Stimulated activated CD4-positive, alpha-beta T cell treated with anti-CD3 and anti-CD28 coated beads, Interleukin-2, amount 100 ng/mL, for 4 hours (primary cell): ENCODE measurements at regions not wholly inside any gene's neighbourhood (a gene's known extent, or its start where the extent isn't known, plus 50 kb on each side); places are given as distances from the start of the nearest gene placed in this dataset.

Experiments
- DNase-seq: peaks from one replicate; pipeline ENCODE4 v3.0.0-alpha.2; 2020; ENCODE audit warnings: low read depth

DNA sequence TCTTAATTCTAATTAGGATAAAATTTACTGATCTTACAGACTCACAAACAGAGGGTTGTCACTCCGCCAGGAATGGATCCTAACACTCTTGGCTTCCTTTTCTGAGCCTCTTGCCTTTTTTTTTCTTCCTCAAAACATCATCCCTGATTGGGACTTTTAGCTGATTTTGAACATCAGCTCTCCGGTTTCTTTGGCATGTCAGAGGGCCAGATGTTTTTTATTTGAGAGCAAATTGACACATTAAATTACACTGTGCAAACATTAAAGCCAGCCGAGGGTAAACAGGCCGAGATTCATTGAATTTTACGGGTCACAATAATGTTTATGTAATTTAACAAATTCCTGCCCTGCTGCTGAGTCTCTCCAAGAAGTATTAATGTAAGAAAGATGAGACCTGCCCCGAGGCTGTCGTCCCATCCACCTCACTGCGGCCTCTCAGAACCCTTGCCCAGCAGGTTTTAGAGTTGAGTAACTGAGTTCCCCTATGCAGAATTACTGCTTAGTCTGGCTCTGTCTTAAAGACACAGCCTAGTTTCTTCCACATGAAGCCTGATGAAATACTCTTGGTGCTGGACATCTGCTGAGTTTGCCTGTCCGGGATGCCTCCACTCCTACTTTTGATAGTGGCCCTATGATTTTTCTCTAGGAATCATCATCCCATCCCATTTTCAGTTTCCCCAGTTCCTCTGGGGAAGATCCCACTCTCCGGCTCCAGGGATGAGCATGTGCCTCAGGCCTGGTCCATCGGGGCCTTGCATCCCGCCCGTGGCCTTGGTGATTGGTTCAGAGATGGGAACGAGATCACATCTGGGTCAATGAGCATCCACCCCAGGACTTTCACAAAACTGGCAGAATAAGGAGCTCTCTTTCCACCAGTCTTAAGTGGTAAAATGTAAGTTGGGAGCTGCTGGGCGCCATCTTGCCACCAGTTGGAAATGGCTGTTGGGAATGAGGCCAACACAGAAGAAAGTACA is 226.6 kb upstream of the TLE3 start:
- DNase-seq = no peak

DNA sequence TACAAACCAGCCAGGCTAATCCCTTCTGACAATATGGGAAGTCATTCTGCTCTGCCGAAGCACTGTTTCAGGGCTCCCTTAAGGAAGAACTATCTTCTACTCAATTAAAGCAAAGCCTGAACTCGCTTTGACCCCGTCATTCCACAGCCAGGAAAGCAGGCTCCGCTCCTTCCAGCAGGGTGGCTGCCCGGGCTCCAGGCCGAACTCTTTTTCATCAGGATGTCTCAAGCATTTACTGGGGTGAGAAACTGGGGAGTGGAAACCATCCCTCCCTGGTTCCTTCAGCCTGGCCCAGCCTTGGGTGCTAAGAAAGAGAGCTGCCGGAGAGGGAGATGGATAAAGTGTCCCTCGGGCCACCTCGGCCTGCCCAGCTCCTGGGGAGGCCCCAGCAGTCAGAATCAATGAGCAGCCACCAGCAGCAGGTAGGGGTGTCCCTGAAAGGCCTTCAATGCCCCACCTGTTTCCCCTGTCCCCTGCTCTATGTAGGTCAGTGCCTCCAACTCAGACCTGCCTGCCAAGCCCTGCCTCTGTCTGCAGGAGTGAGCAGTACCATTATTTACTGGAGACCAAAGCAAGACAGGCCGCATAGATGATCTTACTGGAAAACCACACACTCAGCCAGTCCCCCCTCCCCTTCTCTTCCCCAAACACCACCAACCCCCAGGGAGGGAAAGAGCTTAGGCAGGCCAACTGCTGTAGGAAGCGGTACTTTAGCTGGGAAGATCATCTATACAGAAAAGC is 225.6 kb upstream of the TLE3 start:
- no peak for DNase-seq

- no peak for DNase-seq
Observed at GRCh38 chr15:70322051-70322668, 224.4 kb upstream of the TLE3 start.

DNA sequence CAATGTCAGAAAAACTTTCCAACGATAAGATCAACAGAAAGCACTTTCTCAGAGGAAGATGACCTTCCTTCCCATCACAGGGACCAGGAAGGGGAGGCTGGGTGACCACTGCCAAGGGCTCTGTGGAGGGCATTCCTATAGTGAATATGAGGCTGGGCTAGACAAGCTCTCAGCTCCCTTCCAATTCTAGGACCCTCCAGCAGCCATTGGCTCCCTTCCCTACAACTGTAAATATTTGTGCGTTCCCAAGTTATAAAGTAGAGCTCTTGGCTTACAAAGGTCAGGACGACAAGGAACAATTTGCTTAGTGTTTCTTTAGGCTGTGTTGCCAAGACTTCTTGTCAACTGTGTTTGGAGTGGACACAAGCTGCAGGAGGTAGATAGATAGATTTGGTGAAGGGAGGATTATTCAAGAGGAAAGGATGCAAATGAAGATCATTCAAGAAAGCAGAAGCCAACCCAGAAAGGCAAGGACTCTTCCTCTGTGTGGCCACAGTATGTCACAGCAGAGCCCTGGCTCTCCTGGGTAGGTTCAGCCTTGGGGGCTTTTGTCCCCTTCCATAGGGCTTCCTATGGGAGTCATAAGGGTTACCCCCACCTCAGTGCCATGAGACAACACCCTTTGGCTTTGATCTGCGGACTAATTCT is 223.6 kb upstream of the TLE3 start:
- DNase-seq = no peak

DNA sequence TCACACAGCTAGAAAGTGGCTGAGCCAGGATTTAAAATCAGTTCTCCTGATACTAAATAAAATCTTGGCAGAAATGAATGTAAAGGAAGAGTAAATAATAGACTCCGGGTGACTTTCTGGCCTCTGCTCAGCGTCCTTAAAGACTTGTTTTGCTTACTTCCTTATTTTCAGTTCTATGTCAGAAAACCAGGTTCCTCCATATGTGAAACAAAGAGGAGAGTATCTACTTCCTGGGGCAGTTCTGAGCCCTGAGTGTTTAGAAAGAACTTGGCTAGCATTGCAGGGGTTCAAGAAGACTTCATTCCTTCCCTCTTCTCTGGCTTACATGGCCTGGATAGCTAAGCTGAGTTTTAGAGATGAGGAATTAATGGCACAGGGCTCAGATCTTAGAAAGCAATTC is 222.8 kb upstream of the TLE3 start:
- no peak for DNase-seq

DNA sequence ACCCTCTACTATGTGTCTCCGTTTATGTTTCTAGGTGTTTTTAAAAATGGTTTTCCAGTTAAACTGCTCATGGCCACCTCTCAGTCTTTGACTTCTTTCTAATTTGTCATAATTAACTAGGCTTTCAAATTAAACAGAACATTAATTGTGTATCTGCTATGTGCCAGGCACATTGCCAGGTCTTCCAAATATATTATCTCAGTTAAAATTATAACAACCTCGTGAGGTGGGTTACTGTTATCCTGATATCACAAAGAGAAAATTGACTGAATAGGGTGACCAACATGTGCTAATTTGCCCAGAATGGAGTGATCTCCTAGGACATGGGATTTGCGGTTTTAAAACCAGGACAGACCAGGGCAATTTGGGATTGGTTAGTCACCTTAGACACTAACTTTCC is 222.4 kb upstream of the TLE3 start:
- DNase-seq = no peak

DNA sequence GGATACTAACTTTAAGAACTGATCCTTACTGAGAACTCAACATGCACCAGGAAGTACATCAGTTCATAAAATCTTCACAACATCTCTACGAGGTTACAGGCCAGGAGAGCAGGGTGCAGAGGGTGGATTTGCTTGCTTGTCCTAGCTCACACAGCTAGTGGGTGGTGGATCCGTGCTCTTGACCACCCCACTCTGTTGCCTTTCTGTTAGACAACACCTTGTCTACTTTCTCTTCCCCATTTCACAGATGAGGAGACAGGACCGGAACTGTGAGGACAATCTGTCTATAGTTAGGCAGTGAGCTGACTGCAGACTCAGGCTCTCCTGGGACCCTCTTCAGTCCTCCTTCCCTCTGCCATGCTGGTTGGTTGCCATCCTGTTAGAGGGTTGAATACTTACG is 221.7 kb upstream of the TLE3 start:
- no peak for DNase-seq

GRCh38 chr15:70318594-70319465 is 221.1 kb upstream of the TLE3 start:
- no peak for DNase-seq

DNA sequence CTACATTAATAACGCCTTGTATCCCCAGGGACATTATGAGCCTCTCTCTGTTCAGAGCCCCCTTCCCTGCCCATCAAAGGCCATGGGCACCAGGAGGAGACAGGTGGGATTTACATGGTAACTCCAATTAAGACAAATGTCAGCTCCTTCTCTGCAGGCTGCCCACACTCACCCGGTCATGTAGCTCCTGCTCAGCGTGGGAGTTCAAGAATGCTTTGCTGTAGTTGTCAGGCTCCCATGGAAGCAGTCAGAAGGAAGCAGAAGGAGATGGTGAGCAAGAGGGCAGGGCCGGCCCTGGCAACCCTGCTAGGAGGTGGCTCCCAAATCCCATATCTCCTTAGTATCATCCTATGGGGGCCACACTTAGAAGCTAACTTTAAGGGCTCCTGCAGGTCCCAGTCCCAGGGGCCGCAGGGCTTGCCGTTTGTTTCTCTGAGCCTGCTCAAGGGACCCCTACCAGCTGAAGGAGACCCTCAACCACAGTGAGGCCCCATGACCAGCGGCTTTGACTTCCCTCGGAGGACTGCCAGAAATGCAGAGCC is 218.4 kb upstream of the TLE3 start:
- DNase-seq = no peak

DNA sequence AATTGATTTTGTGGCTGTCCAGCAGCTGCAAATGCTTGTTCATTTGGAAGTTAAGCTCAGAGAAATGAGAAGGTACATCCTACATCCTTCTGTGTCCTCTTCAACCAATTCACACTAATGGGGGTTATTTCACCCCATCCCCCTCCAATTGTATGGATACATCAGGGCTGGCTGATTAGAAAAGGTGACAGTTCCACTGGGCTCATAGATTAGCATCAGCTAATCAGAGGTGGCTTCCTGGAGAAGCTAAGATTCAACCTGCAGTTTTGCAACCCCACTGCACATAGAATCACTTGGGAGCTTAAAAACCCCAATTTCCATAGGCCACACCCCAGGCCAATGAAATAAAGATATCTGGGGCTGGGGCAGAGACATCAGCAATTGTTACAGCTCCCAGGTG is 217.7 kb upstream of the TLE3 start:
- no peak for DNase-seq

DNA sequence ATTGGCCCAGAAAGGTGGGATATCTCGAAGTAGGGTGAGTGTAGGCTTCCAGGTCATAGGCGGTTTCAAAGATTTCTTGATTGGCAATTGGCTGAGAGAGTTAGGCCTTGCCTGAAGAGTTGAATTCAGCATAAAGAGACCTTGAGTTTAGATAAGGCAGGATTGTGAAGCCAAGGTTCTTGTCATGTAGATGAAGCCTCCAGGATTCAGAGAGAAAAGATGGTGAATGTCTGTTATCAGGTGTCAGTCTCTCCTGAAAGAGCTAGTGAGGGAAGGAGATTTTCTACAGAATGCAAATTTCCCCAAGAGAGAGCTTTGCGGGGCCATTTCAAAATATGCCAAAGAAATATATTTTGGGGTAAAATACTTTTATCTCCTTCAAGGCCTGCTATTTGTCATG is 217.0 kb upstream of the TLE3 start:
- no peak for DNase-seq

- no peak for DNase-seq
Observed at GRCh38 chr15:70314018-70314354, 216.3 kb upstream of the TLE3 start.

- no peak for DNase-seq
Observed at GRCh38 chr15:70313099-70314017, 215.6 kb upstream of the TLE3 start.

DNA sequence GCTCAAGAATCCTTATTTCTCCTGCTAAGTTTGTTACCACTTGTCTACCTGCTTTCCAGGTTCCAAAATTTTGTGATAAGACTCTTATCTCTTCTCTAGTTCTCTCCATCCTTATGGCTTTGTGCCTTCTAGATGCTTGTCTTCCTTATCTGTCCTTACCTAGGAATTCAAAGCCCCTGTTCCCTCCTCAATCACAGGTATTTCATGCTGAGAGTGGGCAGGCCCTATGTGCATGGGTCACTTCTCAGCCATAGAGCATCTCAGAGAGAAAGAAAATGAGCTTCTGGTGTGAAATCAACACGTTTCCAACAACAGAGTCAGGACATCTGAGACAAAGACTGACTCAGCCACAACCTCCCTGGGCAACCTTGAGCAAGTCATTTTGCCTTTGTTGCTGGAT is 214.1 kb upstream of the TLE3 start:
- DNase-seq = no peak

DNA sequence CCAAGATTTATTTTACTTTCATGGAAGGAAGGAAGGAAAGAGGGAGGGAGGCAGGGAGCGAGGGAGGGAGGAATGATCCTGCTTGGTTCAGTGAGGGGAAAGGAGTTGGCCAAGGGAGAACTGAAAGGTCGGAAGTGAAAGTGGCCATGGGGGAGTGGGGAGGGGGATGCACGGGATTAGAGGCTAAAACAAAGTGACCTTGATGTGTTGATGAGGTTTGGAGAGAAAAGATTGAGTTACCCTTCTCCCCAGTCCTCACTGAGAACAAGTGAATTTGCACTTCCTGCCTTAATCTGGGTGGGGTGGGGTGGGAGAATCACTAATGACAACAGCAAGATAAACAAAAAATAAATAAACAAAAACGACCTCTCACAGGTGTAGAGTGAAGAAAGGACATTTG is 212.0 kb upstream of the TLE3 start:
- no peak for DNase-seq

- no peak for DNase-seq
Observed at GRCh38 chr15:70308735-70309434, 211.2 kb upstream of the TLE3 start.

- DNase-seq = no peak
Observed at GRCh38 chr15:70308011-70308734, 210.5 kb upstream of the TLE3 start.

GRCh38 chr15:70306582-70306981 is 208.9 kb upstream of the TLE3 start:
- DNase-seq = no peak

DNA sequence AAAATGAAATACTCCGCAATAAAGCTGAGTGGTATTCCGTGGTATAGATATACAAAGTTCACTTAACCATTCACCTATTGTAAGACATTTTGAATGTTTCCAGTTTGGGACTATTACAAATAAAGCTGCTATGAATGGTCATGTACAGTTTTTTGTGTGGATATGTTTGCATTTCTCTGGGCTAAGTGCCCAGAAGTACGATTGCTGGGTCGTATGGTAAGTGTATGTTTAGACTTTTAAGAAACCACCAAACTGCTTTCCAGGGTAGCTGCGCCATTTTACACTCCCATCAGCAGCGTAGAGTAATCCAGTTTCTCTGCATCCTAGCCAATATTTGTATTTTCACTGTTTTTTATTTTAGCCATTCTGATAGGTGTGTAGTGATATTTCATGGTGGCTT is 208.4 kb upstream of the TLE3 start:
- no peak for DNase-seq
